Fibroblast of villous mesenchyme (primary cell): ENCODE measurements at regions not wholly inside any gene's neighbourhood (a gene's known extent, or its start where the extent isn't known, plus 50 kb on each side); places are given as distances from the start of the nearest gene placed in this dataset.

Experiments
- DNase-seq: peaks from one replicate; pipeline ENCODE4 v3.0.0-alpha.2; 2010; ENCODE audit warnings: low read depth
- H3K4me3 ChIP-seq: 2 replicates; pipeline ENCODE4 v1.5.1; 2011; ENCODE audit warnings: low read depth, mild to moderate bottlenecking, low read length
- TF ChIP-seq, protein P1 (sequence below): IDR thresholded peaks from 2 replicates; pipeline ENCODE4 v1.5.1; 2012; ENCODE audit warnings: low read depth, mild to moderate bottlenecking, low read length; ENCODE audit not compliant: insufficient read depth

DNA sequence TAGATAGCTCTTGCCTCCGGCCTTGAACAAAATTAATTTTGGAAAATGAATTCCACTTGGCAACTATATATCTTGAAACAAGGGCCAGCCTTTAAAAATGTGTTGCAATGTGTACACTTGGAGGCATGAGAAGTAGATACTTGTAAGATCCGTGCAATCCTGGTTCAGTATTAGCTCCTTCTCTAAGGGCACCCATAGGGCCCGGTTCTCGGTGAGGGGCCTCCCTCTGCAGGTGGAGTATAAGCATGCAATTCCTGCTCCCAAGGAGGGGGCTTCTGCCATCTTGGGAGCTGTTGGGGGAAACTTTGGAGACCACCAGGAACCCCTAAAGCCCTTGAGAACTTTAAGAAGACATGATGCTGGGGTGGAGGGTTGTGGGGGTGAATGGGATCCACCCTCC, 388.7 kb upstream of the RGMA start:
- no peak overlapping the region for H3K4me3 ChIP-seq
- TF ChIP-seq, protein P1, sequence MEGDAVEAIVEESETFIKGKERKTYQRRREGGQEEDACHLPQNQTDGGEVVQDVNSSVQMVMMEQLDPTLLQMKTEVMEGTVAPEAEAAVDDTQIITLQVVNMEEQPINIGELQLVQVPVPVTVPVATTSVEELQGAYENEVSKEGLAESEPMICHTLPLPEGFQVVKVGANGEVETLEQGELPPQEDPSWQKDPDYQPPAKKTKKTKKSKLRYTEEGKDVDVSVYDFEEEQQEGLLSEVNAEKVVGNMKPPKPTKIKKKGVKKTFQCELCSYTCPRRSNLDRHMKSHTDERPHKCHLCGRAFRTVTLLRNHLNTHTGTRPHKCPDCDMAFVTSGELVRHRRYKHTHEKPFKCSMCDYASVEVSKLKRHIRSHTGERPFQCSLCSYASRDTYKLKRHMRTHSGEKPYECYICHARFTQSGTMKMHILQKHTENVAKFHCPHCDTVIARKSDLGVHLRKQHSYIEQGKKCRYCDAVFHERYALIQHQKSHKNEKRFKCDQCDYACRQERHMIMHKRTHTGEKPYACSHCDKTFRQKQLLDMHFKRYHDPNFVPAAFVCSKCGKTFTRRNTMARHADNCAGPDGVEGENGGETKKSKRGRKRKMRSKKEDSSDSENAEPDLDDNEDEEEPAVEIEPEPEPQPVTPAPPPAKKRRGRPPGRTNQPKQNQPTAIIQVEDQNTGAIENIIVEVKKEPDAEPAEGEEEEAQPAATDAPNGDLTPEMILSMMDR: no peak
- no peak for DNase-seq

DNA sequence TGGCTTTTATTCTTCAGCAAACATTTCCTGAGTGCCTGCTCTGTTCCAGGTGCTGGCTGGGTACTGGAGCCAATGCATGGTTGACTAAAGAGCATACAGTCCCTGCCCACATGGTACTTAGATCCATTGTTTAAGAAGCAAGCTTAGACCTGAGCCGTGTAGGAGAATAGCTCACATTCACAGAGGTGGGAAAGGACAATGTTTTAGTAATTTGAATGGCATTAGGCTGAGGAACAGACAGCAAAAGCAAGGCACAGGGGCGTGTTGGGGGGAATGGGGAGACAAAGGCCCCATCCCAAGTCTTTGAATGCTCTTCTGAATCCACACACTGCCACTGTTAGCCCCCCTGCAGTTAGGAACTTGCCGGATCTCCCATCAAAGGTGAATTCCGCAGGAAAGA, 388.2 kb upstream of the RGMA start:
- no peak for DNase-seq
- H3K4me3 ChIP-seq: no peak overlapping the region
- TF ChIP-seq, protein P1: no peak

DNA sequence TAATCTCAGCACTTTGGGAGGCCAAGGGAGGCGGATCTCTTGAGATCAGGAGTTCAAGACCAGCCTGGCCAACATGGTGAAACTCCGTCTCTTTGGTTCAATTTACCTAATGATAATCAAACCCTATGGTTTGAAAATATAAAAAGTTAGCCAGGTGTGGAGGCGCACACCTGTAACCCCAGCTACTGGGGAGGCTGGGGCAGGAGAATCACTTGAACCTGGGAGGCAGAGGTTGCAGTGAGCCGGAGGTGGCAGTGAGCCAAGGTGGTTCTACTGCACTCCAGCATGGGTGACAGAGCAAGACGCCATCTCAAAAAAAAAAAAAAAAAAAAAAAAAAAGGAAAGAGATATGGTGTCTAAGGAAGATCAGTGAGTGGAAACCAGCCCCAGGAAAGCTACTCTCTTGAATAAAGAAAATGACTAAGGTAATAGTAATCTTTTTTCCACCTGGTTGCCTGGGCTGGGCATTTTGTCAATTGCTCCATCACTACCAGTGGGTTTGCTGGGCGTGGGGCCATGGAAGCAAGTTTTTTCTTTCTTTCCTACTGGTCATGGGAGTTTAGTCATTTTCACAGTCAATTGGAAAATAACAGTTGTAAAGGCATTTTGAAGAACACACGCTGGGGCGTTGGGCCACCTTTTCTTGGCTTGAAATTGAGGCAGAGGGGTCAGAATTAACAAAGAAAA, 387.6 kb upstream of the RGMA start:
- TF ChIP-seq, protein P1: no peak
- H3K4me3 ChIP-seq: no peak overlapping the region
- DNase-seq: no peak

DNA sequence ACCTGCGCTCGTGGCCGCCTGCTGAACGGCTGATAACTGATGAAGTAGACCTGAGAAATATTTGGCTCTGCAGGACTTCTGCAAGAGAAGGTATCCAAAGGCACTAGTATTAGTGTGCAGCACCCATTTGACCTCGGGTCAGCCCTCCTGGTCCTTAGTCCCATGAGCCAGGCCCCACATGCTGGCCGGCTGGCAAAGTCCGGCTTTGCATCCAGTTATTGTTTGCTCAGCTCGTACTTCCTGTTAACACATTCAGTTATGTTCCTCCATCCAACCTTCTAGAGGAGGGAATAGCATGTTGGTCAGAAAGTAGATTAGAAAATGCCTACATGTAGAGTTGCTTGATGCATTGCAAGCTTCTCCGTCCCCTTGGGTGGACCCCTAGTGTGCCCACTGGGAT, 385.7 kb upstream of the RGMA start:
- H3K4me3 ChIP-seq: no peak overlapping the region
- DNase-seq: no peak
- TF ChIP-seq, protein P1: no peak

DNA sequence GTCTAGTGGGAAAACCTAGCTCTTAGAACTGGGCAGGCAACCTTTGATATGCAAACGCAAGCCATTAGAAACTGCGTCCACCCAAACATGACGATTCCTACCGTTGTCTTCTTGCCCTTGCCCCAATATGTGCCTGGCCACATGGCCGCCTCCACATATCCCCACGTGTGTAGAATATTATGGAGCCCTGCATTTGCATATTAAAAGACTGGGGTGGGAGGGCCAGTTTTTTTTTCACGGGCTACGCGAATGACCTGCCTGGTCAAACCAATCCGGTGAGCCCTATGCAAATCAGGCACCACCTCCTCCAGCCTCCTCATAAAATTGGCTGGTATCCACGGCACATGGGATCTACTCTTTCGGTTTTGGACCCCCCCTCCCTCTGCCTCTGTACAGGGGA, 381.0 kb upstream of the RGMA start:
- H3K4me3 ChIP-seq: no peak overlapping the region
- TF ChIP-seq, protein P1: no peak
- DNase-seq: no peak

DNA sequence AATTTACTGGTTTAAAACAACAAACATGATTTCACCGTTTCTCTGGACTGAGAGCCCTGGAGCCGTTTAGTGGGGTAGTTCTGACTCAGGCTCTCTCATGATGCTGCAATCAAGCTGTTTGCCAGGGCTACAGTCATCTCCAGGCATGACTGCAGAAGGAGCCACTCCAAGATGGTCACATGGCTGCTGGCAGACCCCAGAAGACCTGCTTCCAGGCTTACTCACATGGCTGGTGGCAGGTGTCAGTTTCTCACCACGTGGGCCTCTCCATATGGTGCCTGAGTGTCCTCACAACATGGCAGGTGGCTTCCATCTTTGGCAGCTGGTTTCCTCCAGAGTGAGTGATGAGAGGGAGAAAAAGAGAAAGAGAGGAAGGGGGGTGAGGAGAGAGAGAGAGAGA, 378.3 kb upstream of the RGMA start:
- H3K4me3 ChIP-seq: no peak overlapping the region
- TF ChIP-seq, protein P1: no peak
- no peak for DNase-seq

DNA sequence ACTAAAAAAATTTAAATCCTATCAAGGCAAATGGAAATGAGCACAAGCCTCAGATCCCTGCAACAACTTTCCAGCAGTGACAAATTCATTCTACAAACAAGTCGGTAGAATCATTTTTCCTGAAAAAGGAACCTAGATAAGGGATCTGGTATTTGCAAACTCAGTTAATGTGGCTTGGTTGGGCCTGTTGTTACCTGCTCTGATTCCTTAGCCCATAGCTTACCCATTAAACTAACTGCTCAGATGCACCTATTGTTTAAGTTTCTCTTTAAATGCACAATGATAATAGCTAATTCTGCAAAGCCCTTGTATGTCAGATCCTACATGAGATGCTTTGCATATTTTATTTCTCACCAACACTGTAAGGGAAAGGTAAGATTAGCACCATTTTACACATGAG, 377.4 kb upstream of the RGMA start:
- no peak overlapping the region for H3K4me3 ChIP-seq
- TF ChIP-seq, protein P1: no peak

More for the DNA sequence above, 377.4 kb upstream of the RGMA start:
- DNase-seq: no peak
